ENCODE measurements at regions not wholly inside any gene's neighbourhood (a gene's known extent, or its start where the extent isn't known, plus 50 kb on each side); places are given as distances from the start of the nearest gene placed in this dataset.

- TF ChIP-seq, protein P1, sequence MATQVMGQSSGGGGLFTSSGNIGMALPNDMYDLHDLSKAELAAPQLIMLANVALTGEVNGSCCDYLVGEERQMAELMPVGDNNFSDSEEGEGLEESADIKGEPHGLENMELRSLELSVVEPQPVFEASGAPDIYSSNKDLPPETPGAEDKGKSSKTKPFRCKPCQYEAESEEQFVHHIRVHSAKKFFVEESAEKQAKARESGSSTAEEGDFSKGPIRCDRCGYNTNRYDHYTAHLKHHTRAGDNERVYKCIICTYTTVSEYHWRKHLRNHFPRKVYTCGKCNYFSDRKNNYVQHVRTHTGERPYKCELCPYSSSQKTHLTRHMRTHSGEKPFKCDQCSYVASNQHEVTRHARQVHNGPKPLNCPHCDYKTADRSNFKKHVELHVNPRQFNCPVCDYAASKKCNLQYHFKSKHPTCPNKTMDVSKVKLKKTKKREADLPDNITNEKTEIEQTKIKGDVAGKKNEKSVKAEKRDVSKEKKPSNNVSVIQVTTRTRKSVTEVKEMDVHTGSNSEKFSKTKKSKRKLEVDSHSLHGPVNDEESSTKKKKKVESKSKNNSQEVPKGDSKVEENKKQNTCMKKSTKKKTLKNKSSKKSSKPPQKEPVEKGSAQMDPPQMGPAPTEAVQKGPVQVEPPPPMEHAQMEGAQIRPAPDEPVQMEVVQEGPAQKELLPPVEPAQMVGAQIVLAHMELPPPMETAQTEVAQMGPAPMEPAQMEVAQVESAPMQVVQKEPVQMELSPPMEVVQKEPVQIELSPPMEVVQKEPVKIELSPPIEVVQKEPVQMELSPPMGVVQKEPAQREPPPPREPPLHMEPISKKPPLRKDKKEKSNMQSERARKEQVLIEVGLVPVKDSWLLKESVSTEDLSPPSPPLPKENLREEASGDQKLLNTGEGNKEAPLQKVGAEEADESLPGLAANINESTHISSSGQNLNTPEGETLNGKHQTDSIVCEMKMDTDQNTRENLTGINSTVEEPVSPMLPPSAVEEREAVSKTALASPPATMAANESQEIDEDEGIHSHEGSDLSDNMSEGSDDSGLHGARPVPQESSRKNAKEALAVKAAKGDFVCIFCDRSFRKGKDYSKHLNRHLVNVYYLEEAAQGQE (IDR thresholded peaks at IDR 0.05; ENCODE audit: insufficient read depth in 1 of 2, low read depth in 2 of 2, low read length in 2 of 2) = no peak
- TF ChIP-seq TAF1 (IDR thresholded peaks at IDR 0.05; ENCODE audit: borderline replicate concordance, insufficient read depth, low read length) (no peak), POLR2AphosphoS5 (IDR thresholded peaks at IDR 0.05; ENCODE audit: low read depth, low read length) (no peak), FOXP2 (optimal IDR thresholded peaks at IDR 0.05; ENCODE audit: borderline replicate concordance, extremely low read depth, extremely low read length, insufficient read depth) (no peak), SIN3A (IDR thresholded peaks at IDR 0.05; ENCODE audit: borderline replicate concordance, insufficient read depth, low read length) (no peak)
These were observed 410.8 kb downstream of the NPIPA8 start for GRCh38 chr16:17925761-17926160.

- TF ChIP-seq POLR2AphosphoS5 (IDR thresholded peaks at IDR 0.05; ENCODE audit: low read depth, low read length) (no peak), TAF1 (IDR thresholded peaks at IDR 0.05; ENCODE audit: borderline replicate concordance, insufficient read depth, low read length) (no peak), FOXP2 (optimal IDR thresholded peaks at IDR 0.05; ENCODE audit: borderline replicate concordance, extremely low read depth, extremely low read length, insufficient read depth) (no peak), SIN3A (IDR thresholded peaks at IDR 0.05; ENCODE audit: borderline replicate concordance, insufficient read depth, low read length) (no peak)
- TF ChIP-seq, protein P1 (IDR thresholded peaks at IDR 0.05; ENCODE audit: insufficient read depth in 1 of 2, low read depth in 2 of 2, low read length in 2 of 2) = no peak
These were observed 415.1 kb downstream of the NPIPA8 start for GRCh38 chr16:17921357-17921978.

- TF ChIP-seq, protein P1 (IDR thresholded peaks at IDR 0.05; ENCODE audit: insufficient read depth in 1 of 2, low read depth in 2 of 2, low read length in 2 of 2) = no peak
- no peak for TF ChIP-seq FOXP2 (optimal IDR thresholded peaks at IDR 0.05; ENCODE audit: borderline replicate concordance, extremely low read depth, extremely low read length, insufficient read depth)
- no peak for TF ChIP-seq POLR2AphosphoS5 (IDR thresholded peaks at IDR 0.05; ENCODE audit: low read depth, low read length)
- TF ChIP-seq TAF1 (IDR thresholded peaks at IDR 0.05; ENCODE audit: borderline replicate concordance, insufficient read depth, low read length) = no peak
- no peak for TF ChIP-seq SIN3A (IDR thresholded peaks at IDR 0.05; ENCODE audit: borderline replicate concordance, insufficient read depth, low read length)
These were observed 419.1 kb downstream of the NPIPA8 start for GRCh38 chr16:17917316-17918019.

GRCh38 chr16:17915791-17916190, 420.7 kb downstream of the NPIPA8 start:
- TF ChIP-seq, protein P1 (IDR thresholded peaks at IDR 0.05; ENCODE audit: insufficient read depth in 1 of 2, low read depth in 2 of 2, low read length in 2 of 2) = no peak
- TF ChIP-seq SIN3A (IDR thresholded peaks at IDR 0.05; ENCODE audit: borderline replicate concordance, insufficient read depth, low read length) (no peak), FOXP2 (optimal IDR thresholded peaks at IDR 0.05; ENCODE audit: borderline replicate concordance, extremely low read depth, extremely low read length, insufficient read depth) (no peak), POLR2AphosphoS5 (IDR thresholded peaks at IDR 0.05; ENCODE audit: low read depth, low read length) (no peak), TAF1 (IDR thresholded peaks at IDR 0.05; ENCODE audit: borderline replicate concordance, insufficient read depth, low read length) (no peak)
